Keratinocyte (primary cell): ENCODE measurements at regions not wholly inside any gene's neighbourhood (a gene's known extent, or its start where the extent isn't known, plus 50 kb on each side); places are given as distances from the start of the nearest gene placed in this dataset.

Source experiments
- EZH2 ChIP-seq: IDR thresholded peaks from one replicate; pipeline ENCODE4 v1.6.1; 2012; ENCODE audit warnings: inconsistent platforms, mild to moderate bottlenecking, low read length, moderate library complexity
- TF ChIP-seq, protein P1 (sequence below), 3 experiments: IDR thresholded peaks in 1 of 3; conservative IDR thresholded peaks in 1 of 3; optimal IDR thresholded peaks in 1 of 3; 2 replicates in 2 of 3; 3 replicates in 1 of 3; pipeline versions ENCODE3 to v1.5.1; 2011; ENCODE audit warnings: low read length in 3 of 3, mild to moderate bottlenecking in 3 of 3, moderate library complexity in 2 of 3, control low read depth in 1 of 3, inconsistent platforms in 1 of 3; ENCODE audit not compliant: insufficient read depth in 2 of 3; ENCODE audit errors: extremely low read depth in 1 of 3

DNA sequence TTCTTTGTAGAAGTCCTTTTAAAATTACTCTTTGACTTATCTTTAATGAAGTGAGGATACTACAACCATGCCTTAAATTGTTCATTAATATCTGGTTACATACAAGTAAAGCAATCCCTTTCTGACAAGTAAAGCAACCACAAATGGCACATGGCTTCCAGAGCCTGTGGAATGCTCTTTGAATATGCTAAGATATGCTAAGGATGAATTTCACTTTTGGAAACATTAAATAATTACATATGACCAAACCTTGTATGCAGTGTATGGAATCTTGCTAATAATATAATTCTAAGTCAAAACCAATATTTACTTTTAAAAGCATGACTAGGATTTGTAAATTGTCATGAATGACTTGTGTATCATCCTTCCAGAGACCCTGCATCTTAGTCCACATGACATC is 1711.2 kb upstream of the CELF4 start:
- TF ChIP-seq, protein P1, sequence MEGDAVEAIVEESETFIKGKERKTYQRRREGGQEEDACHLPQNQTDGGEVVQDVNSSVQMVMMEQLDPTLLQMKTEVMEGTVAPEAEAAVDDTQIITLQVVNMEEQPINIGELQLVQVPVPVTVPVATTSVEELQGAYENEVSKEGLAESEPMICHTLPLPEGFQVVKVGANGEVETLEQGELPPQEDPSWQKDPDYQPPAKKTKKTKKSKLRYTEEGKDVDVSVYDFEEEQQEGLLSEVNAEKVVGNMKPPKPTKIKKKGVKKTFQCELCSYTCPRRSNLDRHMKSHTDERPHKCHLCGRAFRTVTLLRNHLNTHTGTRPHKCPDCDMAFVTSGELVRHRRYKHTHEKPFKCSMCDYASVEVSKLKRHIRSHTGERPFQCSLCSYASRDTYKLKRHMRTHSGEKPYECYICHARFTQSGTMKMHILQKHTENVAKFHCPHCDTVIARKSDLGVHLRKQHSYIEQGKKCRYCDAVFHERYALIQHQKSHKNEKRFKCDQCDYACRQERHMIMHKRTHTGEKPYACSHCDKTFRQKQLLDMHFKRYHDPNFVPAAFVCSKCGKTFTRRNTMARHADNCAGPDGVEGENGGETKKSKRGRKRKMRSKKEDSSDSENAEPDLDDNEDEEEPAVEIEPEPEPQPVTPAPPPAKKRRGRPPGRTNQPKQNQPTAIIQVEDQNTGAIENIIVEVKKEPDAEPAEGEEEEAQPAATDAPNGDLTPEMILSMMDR (optimal IDR thresholded peaks at IDR 0.05 in 1 of 3, IDR thresholded peaks at IDR 0.05 in 1 of 3, conservative IDR thresholded peaks at IDR 0.05 in 1 of 3; ENCODE audit: extremely low read depth in 1 of 3, insufficient read depth in 2 of 3, low read length in 3 of 3): no peak
- no peak for TF ChIP-seq EZH2
